SU-DHL-6 (cell line): ENCODE measurements at regions not wholly inside any gene's neighbourhood (a gene's known extent, or its start where the extent isn't known, plus 50 kb on each side); places are given as distances from the start of the nearest gene placed in this dataset.

Experiments used
- H2AFZ ChIP-seq: fragments of 200-600 bp; sonication (generic); 2 replicates; pipeline ENCODE4 v1.6.1; 2014; ENCODE audit warnings: low read depth, mild to moderate bottlenecking, moderate library complexity, mixed read lengths, antibody characterized with exemption, low read length; ENCODE audit not compliant: severe bottlenecking
- H3F3A ChIP-seq: fragments of 200-600 bp; shearing (Covaris generic); 2 replicates; pipeline ENCODE4 v1.6.0; 2016; ENCODE audit warnings: antibody characterized with exemption, mild to moderate bottlenecking; ENCODE audit not compliant: insufficient read depth
- H3K27ac ChIP-seq: fragments of 200-600 bp; sonication (generic); 2 replicates; pipeline ENCODE4 v1.5.1; 2016; ENCODE audit warnings: low read depth, mild to moderate bottlenecking, low read length, moderate library complexity, mixed read lengths
- H3K27me3 ChIP-seq: fragments of 200-600 bp; sonication (generic), shearing (Covaris generic); 2 replicates; pipeline ENCODE4 v1.6.0; 2014; ENCODE audit warnings: mild to moderate bottlenecking, low read length
- H3K36me3 ChIP-seq: fragments of 200-600 bp; sonication (generic); 2 replicates; pipeline ENCODE4 v1.6.1; 2014; ENCODE audit warnings: mild to moderate bottlenecking, low read length, mixed read lengths
- H3K4me2 ChIP-seq: fragments of 300-600, 200-600 bp; shearing (Covaris generic), sonication (generic); 2 replicates; pipeline ENCODE4 v1.6.0; 2014; ENCODE audit warnings: low read length, low read depth, mild to moderate bottlenecking; ENCODE audit not compliant: poor library complexity, severe bottlenecking
- H3K4me3 ChIP-seq: fragments of 200-600 bp; sonication (generic); 2 replicates; pipeline ENCODE4 v1.5.1; 2014; ENCODE audit warnings: antibody characterized with exemption, low read length, mild to moderate bottlenecking, mixed read lengths; ENCODE audit not compliant: insufficient read depth, poor library complexity, severe bottlenecking
- H3K79me2 ChIP-seq: fragments of 200-600 bp; sonication (generic); 2 replicates; pipeline ENCODE4 v1.6.1; 2014; ENCODE audit warnings: mild to moderate bottlenecking, low read length, moderate library complexity; ENCODE audit not compliant: insufficient read depth
- H3K9ac ChIP-seq: fragments of 200-600 bp; sonication (generic); 2 replicates; pipeline ENCODE4 v1.7.0; 2014; ENCODE audit warnings: mild to moderate bottlenecking, low read length
- H3K9me2 ChIP-seq: fragments of 200-600 bp; sonication (generic); replicated peaks from 2 replicates; pipeline ENCODE4 v1.6.1; 2014; ENCODE audit warnings: low read length; ENCODE audit not compliant: insufficient read depth
- H3K9me3 ChIP-seq: fragments of 200-600 bp; sonication (generic); 2 replicates; pipeline ENCODE4 v1.6.1; 2014; ENCODE audit warnings: low read length, mixed read lengths; ENCODE audit not compliant: insufficient read depth
- H4K20me1 ChIP-seq: fragments of 200-600 bp; sonication (generic); 2 replicates; pipeline ENCODE4 v1.6.1; 2014; ENCODE audit warnings: low read depth, mild to moderate bottlenecking, antibody characterized with exemption, low read length, moderate library complexity, mixed read lengths
- CTCF ChIP-seq: fragments of 200-600 bp; sonication (generic); IDR thresholded peaks from one replicate; pipeline ENCODE4 v1.5.1; 2017; ENCODE audit warnings: antibody characterized with exemption, mild to moderate bottlenecking, low read length, moderate library complexity; ENCODE audit not compliant: insufficient read depth, poor library complexity, severe bottlenecking
- EZH2phosphoT487 ChIP-seq: fragments of 200-600 bp; sonication (generic), shearing (Covaris generic); conservative IDR thresholded peaks from 2 replicates; pipeline ENCODE4 v1.6.1; 2018; ENCODE audit warnings: mild to moderate bottlenecking, antibody characterized with exemption, low read length, moderate library complexity, mixed read lengths

GRCh38 chr9:4921449-4921848 lies 63.6 kb upstream of the JAK2 start:
- no peak overlapping the region for H3K4me3 ChIP-seq
- no peaks in the 10 kb centered on the region for H3K36me3 ChIP-seq
- H4K20me1 ChIP-seq, result no peaks in the 10 kb centered on the region
- H3K27me3 ChIP-seq, result no peaks in the 10 kb centered on the region
- H3K9ac ChIP-seq, result no peak overlapping the region
- no peak overlapping the region for H3K27ac ChIP-seq
- TF ChIP-seq EZH2phosphoT487 (no peak), CTCF (no peak)
- H2AFZ ChIP-seq, result no peak overlapping the region
- H3K79me2 ChIP-seq, result no peaks in the 10 kb centered on the region
- no peak overlapping the region for H3K4me2 ChIP-seq
- H3F3A ChIP-seq, result no peaks in the 10 kb centered on the region
- no peaks in the 10 kb centered on the region for H3K9me3 ChIP-seq
- H3K9me2 ChIP-seq, result no peaks in the 10 kb centered on the region

GRCh38 chr9:4922101-4922500 lies 63.0 kb upstream of the JAK2 start:
- Histone ChIP-seq H3K27me3 (no peaks in the 10 kb centered on the region), H3F3A (no peaks in the 10 kb centered on the region), H3K36me3 (no peaks in the 10 kb centered on the region), H3K4me2 (no peak overlapping the region), H3K9ac (no peak overlapping the region), H3K9me2 (no peaks in the 10 kb centered on the region), H3K4me3 (no peak overlapping the region), H3K27ac (no peak overlapping the region), H3K9me3 (no peaks in the 10 kb centered on the region), H3K79me2 (no peaks in the 10 kb centered on the region), H4K20me1 (no peaks in the 10 kb centered on the region), H2AFZ (no peak overlapping the region)
- TF ChIP-seq EZH2phosphoT487, result no peak
- no peak for TF ChIP-seq CTCF

DNA sequence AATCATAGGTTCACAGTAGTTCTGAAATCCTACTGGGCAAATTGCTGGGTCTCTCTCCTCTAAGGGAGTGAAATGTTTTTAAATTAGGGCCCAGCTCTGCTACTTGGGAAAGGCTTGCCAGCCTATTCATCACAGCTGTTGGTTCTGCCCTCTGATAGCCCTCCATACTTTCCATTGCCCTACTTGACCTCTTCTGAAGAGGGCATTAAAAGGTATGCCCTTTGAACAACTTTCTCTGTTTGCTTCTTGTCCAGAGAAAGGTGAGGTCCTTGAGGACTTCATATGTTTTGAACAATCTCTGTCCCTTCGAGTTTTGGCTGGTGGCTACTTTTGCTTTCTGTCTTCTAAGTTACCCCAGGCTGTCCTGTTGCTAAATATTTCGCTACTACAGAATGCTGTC lies 62.3 kb upstream of the JAK2 start:
- Histone ChIP-seq H3K4me3 (no peak overlapping the region), H2AFZ (no peak overlapping the region), H4K20me1 (no peaks in the 10 kb centered on the region), H3K9ac (no peak overlapping the region), H3K9me3 (no peaks in the 10 kb centered on the region), H3K79me2 (no peaks in the 10 kb centered on the region), H3K36me3 (no peaks in the 10 kb centered on the region), H3K4me2 (no peak overlapping the region), H3K27ac (no peak overlapping the region), H3K9me2 (no peaks in the 10 kb centered on the region), H3K27me3 (no peaks in the 10 kb centered on the region), H3F3A (no peaks in the 10 kb centered on the region)
- TF ChIP-seq CTCF (no peak), EZH2phosphoT487 (no peak)

DNA sequence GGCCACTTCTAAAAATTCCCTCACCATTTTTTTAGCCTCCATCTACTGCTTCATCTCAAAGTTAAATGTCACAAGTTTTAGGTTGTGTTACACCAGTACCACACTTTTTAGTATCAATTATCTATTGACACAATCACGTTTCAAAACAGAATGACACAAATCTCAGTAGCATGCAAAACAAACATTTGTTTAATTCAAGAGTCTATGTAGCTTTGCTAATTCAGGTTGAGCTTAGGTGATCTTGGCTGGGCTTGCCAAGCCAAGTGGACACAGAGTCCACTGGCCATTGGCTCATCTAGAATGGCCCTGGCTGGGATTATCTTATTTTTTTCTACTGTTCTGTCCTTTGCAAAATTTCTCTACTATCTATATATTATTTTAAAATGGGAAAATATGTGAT lies 61.9 kb upstream of the JAK2 start:
- H4K20me1 ChIP-seq, result no peaks in the 10 kb centered on the region
- no peaks in the 10 kb centered on the region for H3K9me2 ChIP-seq
- no peaks in the 10 kb centered on the region for H3F3A ChIP-seq
- H3K4me3 ChIP-seq, result no peak overlapping the region
- no peak overlapping the region for H3K4me2 ChIP-seq
- TF ChIP-seq EZH2phosphoT487 (no peak), CTCF (no peak)
- H3K27ac ChIP-seq, result no peak overlapping the region
- no peaks in the 10 kb centered on the region for H3K27me3 ChIP-seq
- H3K9me3 ChIP-seq, result no peaks in the 10 kb centered on the region
- H3K79me2 ChIP-seq, result no peaks in the 10 kb centered on the region
- H3K9ac ChIP-seq, result no peak overlapping the region
- no peak overlapping the region for H2AFZ ChIP-seq
- H3K36me3 ChIP-seq, result no peaks in the 10 kb centered on the region
